Brain microvascular endothelial cell (primary cell): ENCODE measurements at regions not wholly inside any gene's neighbourhood (a gene's known extent, or its start where the extent isn't known, plus 50 kb on each side); places are given as distances from the start of the nearest gene placed in this dataset.

Experiments used
- DNase-seq: peaks from one replicate; pipeline ENCODE4 v3.0.0-alpha.2; 2020
- H3K27ac ChIP-seq: fragments of 250-450 bp; sonication (Bioruptor Pico); 2 replicates; pipeline ENCODE4 v1.5.1; 2020; ENCODE audit warnings: mild to moderate bottlenecking, moderate library complexity
- H3K27me3 ChIP-seq: fragments of 250-450 bp; sonication (Bioruptor Pico); replicated peaks from 2 replicates; pipeline ENCODE4 v1.5.1; 2020; ENCODE audit warnings: mild to moderate bottlenecking
- H3K36me3 ChIP-seq: fragments of 250-450 bp; sonication (Bioruptor Pico); replicated peaks from 2 replicates; pipeline ENCODE4 v1.5.1; 2020; ENCODE audit warnings: mild to moderate bottlenecking
- H3K4me3 ChIP-seq: 2 replicates; pipeline ENCODE4 v1.5.1; 2011; ENCODE audit warnings: low read depth, mild to moderate bottlenecking, control low read depth, low read length, moderate library complexity
- in situ Hi-C: cut with HindIII; loops from 2 replicates; pipeline ENCODE4 v1.10.0; 2017; ENCODE audit warnings: low sequenced_read_pairs, low pct_ligation_motif_present
- TF ChIP-seq, protein P1 (sequence below): IDR thresholded peaks from 2 replicates; pipeline ENCODE4 v1.5.1; 2011; ENCODE audit warnings: low read depth, mild to moderate bottlenecking, moderate library complexity, low read length, control low read depth, inconsistent platforms; ENCODE audit errors: missing control alignments

- H3K4me3 ChIP-seq, result no peak overlapping the region
- in situ Hi-C loops, result no loop called here
- no peak for DNase-seq
- no peak overlapping the region for H3K27ac ChIP-seq
- no peaks in the 10 kb centered on the region for H3K27me3 ChIP-seq
- TF ChIP-seq, protein P1, sequence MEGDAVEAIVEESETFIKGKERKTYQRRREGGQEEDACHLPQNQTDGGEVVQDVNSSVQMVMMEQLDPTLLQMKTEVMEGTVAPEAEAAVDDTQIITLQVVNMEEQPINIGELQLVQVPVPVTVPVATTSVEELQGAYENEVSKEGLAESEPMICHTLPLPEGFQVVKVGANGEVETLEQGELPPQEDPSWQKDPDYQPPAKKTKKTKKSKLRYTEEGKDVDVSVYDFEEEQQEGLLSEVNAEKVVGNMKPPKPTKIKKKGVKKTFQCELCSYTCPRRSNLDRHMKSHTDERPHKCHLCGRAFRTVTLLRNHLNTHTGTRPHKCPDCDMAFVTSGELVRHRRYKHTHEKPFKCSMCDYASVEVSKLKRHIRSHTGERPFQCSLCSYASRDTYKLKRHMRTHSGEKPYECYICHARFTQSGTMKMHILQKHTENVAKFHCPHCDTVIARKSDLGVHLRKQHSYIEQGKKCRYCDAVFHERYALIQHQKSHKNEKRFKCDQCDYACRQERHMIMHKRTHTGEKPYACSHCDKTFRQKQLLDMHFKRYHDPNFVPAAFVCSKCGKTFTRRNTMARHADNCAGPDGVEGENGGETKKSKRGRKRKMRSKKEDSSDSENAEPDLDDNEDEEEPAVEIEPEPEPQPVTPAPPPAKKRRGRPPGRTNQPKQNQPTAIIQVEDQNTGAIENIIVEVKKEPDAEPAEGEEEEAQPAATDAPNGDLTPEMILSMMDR, result no peak
- H3K36me3 ChIP-seq, result no peaks in the 10 kb centered on the region
Measured at GRCh38 chr10:58885146-58885545, 291.3 kb upstream of the PHYHIPL start.

GRCh38 chr10:58885686-58886345 is 290.6 kb upstream of the PHYHIPL start:
- in situ Hi-C loops, result no loop called here
- Histone ChIP-seq H3K27ac (no peak overlapping the region), H3K27me3 (no peaks in the 10 kb centered on the region), H3K4me3 (no peak overlapping the region), H3K36me3 (no peaks in the 10 kb centered on the region)
- TF ChIP-seq, protein P1, result no peak
- no peak for DNase-seq

DNA sequence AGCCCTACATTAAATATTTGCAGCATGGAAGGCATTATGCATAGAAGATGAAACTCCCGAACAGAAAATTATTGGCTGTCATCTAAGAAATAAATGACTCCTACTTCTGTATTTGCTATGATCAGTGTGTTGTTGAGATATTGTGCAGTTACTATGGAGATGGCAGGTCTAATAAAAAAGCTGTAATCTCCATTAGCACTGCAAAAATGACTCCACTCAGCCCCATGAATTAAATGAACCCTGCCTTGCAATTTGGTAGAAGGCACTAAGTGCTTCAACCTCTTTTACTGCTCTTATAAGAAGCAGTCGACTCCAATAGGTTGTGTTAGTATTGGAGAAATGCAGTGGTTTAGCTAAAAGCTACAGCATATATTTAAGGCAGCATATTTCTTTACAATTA is 290.0 kb upstream of the PHYHIPL start:
- no peak overlapping the region for H3K4me3 ChIP-seq
- H3K36me3 ChIP-seq, result no peaks in the 10 kb centered on the region
- in situ Hi-C loops, result no loop called here
- no peaks in the 10 kb centered on the region for H3K27me3 ChIP-seq
- no peak for DNase-seq
- H3K27ac ChIP-seq, result no peak overlapping the region
- TF ChIP-seq, protein P1, result no peak

- no peak for DNase-seq
- TF ChIP-seq, protein P1, result no peak
- Histone ChIP-seq H3K27ac (no peak overlapping the region), H3K36me3 (no peaks in the 10 kb centered on the region), H3K4me3 (no peak overlapping the region), H3K27me3 (no peaks in the 10 kb centered on the region)
- in situ Hi-C loops, result no loop called here
Measured at GRCh38 chr10:58887474-58887873, 289.0 kb upstream of the PHYHIPL start.

DNA sequence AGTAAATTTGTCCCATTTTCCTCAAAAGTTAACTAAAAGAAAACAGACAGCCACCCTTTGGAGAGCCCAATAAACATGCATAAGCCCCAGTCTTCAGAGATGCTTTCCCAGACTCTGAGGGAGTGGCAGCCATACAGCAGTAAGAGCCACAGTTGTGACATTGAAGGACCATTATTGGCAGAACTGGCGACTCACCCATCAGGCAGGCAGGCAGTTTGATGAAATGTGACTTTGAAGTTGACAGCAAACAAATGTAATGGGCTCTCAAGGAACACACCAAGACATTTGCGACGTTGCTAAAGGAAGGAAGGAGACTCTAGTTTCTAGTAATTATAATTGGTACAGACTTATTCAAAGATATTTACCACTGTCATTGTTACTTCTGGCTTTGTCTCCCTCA is 287.5 kb upstream of the PHYHIPL start:
- Histone ChIP-seq H3K36me3 (no peaks in the 10 kb centered on the region), H3K27ac (no peak overlapping the region), H3K4me3 (no peak overlapping the region), H3K27me3 (no peaks in the 10 kb centered on the region)
- DNase-seq, result no peak
- in situ Hi-C loops, result no loop called here
- TF ChIP-seq, protein P1, result no peak

DNA sequence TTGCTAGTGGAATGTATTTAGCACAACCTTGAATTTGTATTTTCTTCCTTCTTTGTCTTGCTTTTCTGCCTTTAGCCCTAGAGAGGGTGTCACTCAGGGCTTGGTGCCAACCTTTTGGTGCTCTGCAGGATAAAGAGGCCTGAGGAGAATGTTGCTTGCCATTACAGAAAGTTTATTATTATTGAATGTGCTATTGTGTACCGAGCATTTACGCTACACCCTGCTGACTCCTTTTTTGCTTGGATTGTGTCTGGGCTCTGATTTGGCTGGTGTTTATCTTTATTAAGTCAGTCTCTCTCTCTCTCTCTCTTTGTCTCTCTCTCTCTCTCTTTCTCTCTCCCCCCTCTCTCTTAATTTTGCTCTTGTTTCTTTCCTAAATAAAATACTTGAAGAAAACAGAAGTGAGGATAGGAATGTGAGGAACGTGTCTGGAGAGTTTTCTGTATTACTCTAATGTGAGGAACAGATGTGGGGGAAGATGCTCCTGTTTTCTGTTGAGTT is 284.4 kb upstream of the PHYHIPL start:
- H3K4me3 ChIP-seq, result no peak overlapping the region
- no peak for DNase-seq
- no peak overlapping the region for H3K27ac ChIP-seq
- no peaks in the 10 kb centered on the region for H3K27me3 ChIP-seq
- H3K36me3 ChIP-seq, result no peaks in the 10 kb centered on the region
- in situ Hi-C loops, result no loop called here
- TF ChIP-seq, protein P1, result no peak
